ENCODE measurements at regions not wholly inside any gene's neighbourhood (a gene's known extent, or its start where the extent isn't known, plus 50 kb on each side); places are given as distances from the start of the nearest gene placed in this dataset.
A peak's percentile ranks its signal among the peaks of the same experiment; 100 is the strongest.

DNA sequence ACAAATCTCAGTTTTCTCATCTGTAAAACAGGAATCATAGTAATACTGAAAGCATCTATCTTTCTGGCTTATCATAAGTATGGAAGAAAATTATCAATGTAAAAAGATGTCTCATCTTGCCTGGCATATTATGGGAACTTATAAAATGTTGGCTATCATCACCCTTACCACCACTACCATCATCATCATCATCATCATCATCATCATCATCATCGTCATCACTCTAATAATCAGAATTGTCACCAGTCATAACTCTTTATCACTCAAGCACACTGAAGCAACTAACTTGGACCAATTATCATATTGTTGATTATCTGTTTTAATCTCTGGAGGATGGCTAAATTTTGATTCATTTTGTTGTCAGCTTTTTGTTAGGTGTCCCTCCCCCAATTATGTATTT lies 825.4 kb downstream of the SORCS3 start:
- ATAC-seq (no peak), DNase-seq (no peak)
- intact Hi-C loops (cut with DNase I): no loop called here

DNA sequence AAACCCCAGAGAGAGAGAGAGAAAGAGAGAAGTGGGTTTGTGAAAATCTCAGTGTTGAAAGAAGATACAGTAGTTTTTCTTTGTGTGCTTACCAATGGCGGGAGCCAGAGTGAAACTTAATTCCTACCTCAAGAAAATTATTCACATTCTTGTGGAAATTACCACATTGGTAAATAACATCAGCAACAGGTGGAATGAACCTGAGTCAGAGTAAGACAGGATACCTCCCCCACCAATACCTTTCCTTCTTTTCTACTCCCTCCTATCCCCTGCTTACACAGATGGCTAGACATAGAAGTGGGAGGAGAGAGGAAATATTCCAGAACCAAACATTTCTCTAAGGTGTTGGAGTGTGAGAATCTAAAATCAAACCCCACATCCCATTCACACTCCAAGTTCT lies 793.9 kb downstream of the SORCS3 start:
- ATAC-seq (no peak), DNase-seq (no peak)
- intact Hi-C loops (cut with DNase I): no loop called here

DNA sequence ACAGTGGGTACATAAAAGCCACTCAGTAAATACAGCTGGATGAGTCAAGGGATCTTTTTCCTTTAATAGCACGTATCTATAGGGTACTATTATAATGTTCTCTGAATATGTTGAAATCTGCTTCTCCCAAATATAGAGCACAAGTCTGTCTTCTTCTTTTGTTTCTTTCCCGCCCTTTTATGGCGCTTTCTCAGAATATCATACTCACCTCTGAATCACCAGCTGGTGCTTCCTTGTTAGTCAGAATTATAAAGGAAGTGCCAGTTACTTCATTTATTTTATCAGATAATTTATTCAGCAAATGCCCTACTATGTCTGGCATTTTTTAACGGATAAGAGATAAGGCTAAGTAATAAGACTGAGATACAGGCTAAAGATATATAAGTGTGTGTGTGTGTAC lies 772.9 kb downstream of the SORCS3 start:
- DNase-seq (no peak), ATAC-seq (no peak)
- intact Hi-C loops (cut with DNase I): no loop called here

DNA sequence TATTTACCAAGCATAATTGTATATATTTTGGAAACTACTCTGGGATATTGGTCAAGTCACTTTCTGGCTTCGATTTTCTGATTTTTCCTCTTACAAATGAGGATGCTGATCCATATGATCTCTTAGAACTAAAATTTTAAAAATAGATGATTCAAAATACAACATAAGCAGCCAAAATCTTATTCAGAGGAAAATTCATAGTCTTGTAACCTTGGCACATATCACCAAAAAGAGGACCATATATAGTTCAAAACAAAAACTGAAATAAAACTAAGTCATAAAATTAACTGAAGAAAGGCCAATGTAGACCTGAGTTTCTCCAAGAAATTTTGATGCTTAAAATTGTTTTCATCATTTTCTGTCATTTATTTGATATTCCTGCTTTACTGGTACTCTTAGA lies 768.3 kb downstream of the SORCS3 start:
- ATAC-seq (no peak), DNase-seq (no peak)
- intact Hi-C loops (cut with DNase I): no loop called here

GRCh38 chr10:105406488-105406887 lies 765.4 kb downstream of the SORCS3 start:
- intact Hi-C loops (cut with DNase I): no loop called here
- DNase-seq (no peak), ATAC-seq (no peak)

- intact Hi-C loops (cut with DNase I): no loop called here
- DNase-seq (peak; percentile 24), ATAC-seq (peak; percentile 63 to 79)
Observed at GRCh38 chr10:105398202-105398601, 757.1 kb downstream of the SORCS3 start.

DNA sequence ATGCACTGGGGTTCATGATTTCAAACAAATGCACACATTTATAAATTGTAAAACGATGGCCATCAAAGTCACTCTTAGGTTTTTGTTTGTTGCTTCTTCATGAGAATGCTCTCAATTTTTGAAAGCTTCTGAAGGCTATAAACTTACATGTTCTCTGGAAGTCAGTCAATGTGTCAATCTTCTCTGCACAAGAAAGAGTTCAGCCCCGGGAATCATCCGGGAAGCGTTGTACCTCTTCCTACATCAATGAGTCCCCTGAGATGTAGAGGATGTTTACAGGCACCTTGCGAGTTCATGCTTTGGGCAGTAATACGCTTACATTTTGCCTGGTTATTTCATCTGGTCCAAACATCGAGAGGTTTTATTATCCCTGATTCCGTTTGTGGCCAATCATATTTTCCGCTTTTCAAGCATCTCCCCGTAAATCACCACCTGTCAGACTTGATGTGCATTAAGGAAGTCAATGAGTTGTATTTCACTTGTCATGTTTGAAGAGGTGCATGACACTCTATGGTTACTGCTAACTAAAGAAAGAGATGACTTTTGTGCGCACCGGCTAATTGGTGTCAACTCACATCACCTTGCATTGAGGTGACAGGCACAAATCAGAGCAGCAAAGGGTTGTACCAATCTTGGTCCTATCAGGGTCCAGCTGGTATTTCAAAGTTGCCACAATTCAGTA lies 750.7 kb downstream of the SORCS3 start:
- no peak for DNase-seq
- no peak for ATAC-seq
- intact Hi-C loops (cut with DNase I): no loop called here

DNA sequence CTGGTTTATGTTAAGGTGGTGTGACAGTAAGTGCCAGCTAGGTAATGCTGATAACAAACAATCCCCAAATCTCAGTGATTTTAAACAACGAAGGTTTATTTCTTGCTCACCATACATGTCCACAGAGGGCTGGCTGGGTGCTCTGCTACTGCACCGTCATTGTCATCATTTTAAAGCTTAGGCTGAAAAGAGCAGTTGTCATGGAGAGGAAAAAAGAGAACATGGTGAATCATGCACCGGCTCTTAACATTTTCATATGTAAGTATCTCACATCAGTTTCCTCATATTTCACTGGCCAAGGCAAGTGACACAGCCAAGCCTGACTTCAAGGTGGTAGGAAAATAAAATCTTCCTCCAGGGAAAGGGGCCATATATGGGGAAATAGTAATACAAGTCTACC lies 746.9 kb downstream of the SORCS3 start:
- ATAC-seq (no peak), DNase-seq (no peak)
- intact Hi-C loops (cut with DNase I): no loop called here

- intact Hi-C loops (cut with DNase I): no loop called here
- ATAC-seq: no peak
- DNase-seq: no peak
Observed at GRCh38 chr10:105383978-105384377, 742.9 kb downstream of the SORCS3 start.

- intact Hi-C loops (cut with DNase I): no loop called here
- no peak for DNase-seq
- no peak for ATAC-seq
Observed at GRCh38 chr10:105370692-105371091, 729.6 kb downstream of the SORCS3 start.

- DNase-seq (no peak), ATAC-seq (no peak)
- intact Hi-C loops (cut with DNase I): no loop called here
Observed at GRCh38 chr10:105359708-105360107, 718.6 kb downstream of the SORCS3 start.

DNA sequence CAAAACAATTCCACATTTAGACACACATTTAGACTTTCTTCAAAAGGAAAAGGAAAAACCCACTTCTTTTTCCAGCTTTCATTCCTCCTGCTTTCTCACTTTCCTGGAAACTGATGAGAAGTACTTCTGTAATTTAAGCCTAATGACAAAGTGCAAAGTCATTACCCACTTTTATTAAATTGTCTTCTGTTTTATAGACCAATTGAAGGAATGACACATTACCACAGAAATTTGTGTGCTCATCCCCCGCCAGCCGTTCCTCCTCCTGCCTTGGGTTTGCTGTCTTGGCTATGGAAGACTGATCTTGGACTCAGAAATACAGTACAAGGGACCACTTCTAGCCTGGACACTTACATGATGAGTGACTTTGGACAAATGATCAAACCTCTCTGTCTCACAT lies 717.8 kb downstream of the SORCS3 start:
- intact Hi-C loops (cut with DNase I): no loop called here
- DNase-seq (no peak), ATAC-seq (no peak)

- DNase-seq: no peak
- intact Hi-C loops (cut with DNase I): no loop called here
- ATAC-seq: no peak
Observed at GRCh38 chr10:105356626-105357025, 715.5 kb downstream of the SORCS3 start.

GRCh38 chr10:105354010-105354409 lies 712.9 kb downstream of the SORCS3 start:
- no peak for DNase-seq
- intact Hi-C loops (cut with DNase I): no loop called here
- no peak for ATAC-seq

GRCh38 chr10:105352827-105353226 lies 711.7 kb downstream of the SORCS3 start:
- DNase-seq: no peak
- ATAC-seq: no peak
- intact Hi-C loops (cut with DNase I): no loop called here

DNA sequence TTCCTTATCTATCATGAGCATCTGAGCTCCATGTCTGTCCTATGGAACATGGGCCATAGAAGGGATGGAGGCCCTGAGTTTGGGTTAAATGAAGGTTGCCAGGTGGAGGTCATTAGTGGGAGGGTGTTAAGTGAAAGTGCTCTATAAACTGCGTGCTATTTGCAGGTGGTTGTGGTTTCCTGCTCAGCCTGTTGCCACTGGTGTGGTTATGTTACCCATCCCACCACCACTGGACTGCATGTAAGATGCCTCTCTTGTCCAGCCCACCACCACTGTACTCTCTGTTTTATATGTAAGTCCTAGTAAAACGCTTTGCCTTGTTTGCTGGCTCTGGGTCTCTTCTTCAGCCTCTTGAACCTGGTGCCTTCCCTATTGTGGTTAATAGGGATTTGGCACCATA lies 711.2 kb downstream of the SORCS3 start:
- DNase-seq: no peak
- ATAC-seq: no peak
- intact Hi-C loops (cut with DNase I): no loop called here

DNA sequence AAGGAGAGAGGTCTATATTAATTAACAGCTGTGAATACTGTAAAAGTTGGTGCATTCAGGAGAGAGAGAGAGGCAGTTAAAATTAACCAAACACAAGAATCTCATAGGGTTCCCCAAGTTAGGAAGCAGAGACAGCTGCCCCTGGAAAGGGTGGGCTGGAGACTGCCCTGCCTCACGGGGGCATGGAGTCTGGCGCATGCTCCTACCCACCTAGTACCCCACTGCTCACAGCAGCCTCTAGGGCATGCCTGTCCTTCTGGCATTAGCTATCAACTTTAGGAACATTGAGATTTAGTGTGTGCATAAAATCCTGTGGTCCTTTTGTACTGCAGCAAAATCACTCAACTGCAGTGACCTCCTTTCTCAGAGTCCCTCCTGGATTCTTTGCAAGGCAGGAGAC lies 710.1 kb downstream of the SORCS3 start:
- ATAC-seq (no peak), DNase-seq (no peak)
- intact Hi-C loops (cut with DNase I): no loop called here

DNA sequence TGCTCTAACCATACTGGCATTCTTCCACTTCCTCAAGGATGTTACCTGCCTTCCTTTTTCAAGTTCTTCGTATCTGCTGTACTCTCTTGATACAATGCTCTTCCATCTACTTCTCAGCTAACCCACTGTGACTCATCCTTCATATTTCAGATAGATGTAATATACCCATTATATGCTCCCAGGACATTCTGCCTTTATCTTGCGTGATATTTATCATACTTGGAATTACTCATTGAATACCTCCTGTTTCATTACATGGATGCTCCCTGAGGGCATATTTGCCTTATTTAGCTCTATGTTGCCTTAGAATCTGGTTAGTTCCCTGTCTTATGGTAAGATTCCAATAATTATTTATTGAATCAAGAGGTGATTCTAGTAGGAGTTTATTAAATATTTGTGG lies 706.4 kb downstream of the SORCS3 start:
- ATAC-seq (no peak), DNase-seq (no peak)
- intact Hi-C loops (cut with DNase I): no loop called here

- ATAC-seq: no peak
- no peak for DNase-seq
- intact Hi-C loops (cut with DNase I): no loop called here
Observed at GRCh38 chr10:105342606-105343005, 701.5 kb downstream of the SORCS3 start.

DNA sequence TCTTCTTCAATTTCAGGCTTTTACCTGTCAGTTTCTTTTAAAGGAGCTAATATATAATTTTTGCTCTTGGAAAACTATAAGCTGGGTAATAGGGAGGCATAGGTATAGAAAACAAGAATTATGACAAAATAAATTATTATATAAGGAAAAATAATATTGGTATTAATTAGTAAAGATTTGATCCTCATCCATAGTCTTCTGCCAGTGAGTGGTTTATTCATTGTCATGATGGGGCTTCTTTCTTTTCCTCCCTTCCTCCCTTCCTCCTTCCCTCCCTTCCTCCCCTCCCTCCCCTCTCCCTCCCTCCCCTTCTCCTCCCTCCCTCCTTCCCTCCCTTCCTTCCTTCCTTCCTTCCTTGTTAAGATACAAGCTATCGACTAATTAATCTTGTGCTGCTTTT lies 698.6 kb downstream of the SORCS3 start:
- intact Hi-C loops (cut with DNase I): no loop called here
- DNase-seq: no peak
- no peak for ATAC-seq

- no peak for DNase-seq
- no peak for ATAC-seq
- intact Hi-C loops (cut with DNase I): no loop called here
Observed at GRCh38 chr10:105328503-105329133, 687.5 kb downstream of the SORCS3 start.
